ENCODE measurements at regions not wholly inside any gene's neighbourhood (a gene's known extent, or its start where the extent isn't known, plus 50 kb on each side); places are given as distances from the start of the nearest gene placed in this dataset.

- no peak overlapping the region for H3K27ac ChIP-seq (ENCODE audit: low read depth, low read length, poor library complexity, severe bottlenecking)
- H3K9me3 ChIP-seq (ENCODE audit: low read depth, low read length, poor library complexity, severe bottlenecking) = no peaks in the 10 kb centered on the region
- no peak overlapping the region for H3K4me3 ChIP-seq (ENCODE audit: low read depth, low read length, poor library complexity, severe bottlenecking)
- POLR2A ChIA-PET (ENCODE audit: low non-redundant PET) = no interaction called here
- H3K36me3 ChIP-seq (ENCODE audit: insufficient read depth, low read length, poor library complexity, severe bottlenecking) = no peaks in the 10 kb centered on the region
- BruUV-seq (replicated peaks) = no TSS peak
- no peak for TF ChIP-seq EZH2 (IDR thresholded peaks at IDR 0.05; ENCODE audit: borderline replicate concordance, low read depth, low read length, poor library complexity, severe bottlenecking)
- TF ChIP-seq CTCF (conservative IDR thresholded peaks at IDR 0.05; ENCODE audit: low read depth, low read length) = no peak
- no peaks in the 10 kb centered on the region for H3K27me3 ChIP-seq (replicated peaks; ENCODE audit: insufficient read depth, low read depth, low read length, poor library complexity)
- intact Hi-C loops (cut with micrococcal nuclease; ENCODE audit: unreplicated experiment) = no loop called here
- DNase-seq (ENCODE audit: low spot score) = no peak
- no peaks in the 10 kb centered on the region for H3K4me1 ChIP-seq (ENCODE audit: insufficient read depth, low read length, poor library complexity, severe bottlenecking)
- CTCF ChIA-PET = no interaction called here
These were observed 342.0 kb upstream of the ACVR2A start for GRCh38 chr2:147502711-147503290.

- CTCF ChIA-PET = no interaction called here
- no TSS peak for BruUV-seq (replicated peaks)
- intact Hi-C loops (cut with micrococcal nuclease; ENCODE audit: unreplicated experiment) = no loop called here
These were observed 342.9 kb upstream of the ACVR2A start for GRCh38 chr2:147501968-147502367.

GRCh38 chr2:147500819-147501395 lies 343.9 kb upstream of the ACVR2A start:
- Histone ChIP-seq H3K27me3 (replicated peaks; ENCODE audit: insufficient read depth, low read depth, low read length, poor library complexity) (no peaks in the 10 kb centered on the region), H3K36me3 (ENCODE audit: insufficient read depth, low read length, poor library complexity, severe bottlenecking) (no peaks in the 10 kb centered on the region), H3K4me3 (ENCODE audit: low read depth, low read length, poor library complexity, severe bottlenecking) (no peak overlapping the region), H3K4me1 (ENCODE audit: insufficient read depth, low read length, poor library complexity, severe bottlenecking) (no peaks in the 10 kb centered on the region), H3K9me3 (ENCODE audit: low read depth, low read length, poor library complexity, severe bottlenecking) (no peaks in the 10 kb centered on the region), H3K27ac (ENCODE audit: low read depth, low read length, poor library complexity, severe bottlenecking) (no peak overlapping the region)
- ChIA-PET CTCF (no interaction called here), POLR2A (ENCODE audit: low non-redundant PET) (no interaction called here)
- no peak for TF ChIP-seq EZH2 (IDR thresholded peaks at IDR 0.05; ENCODE audit: borderline replicate concordance, low read depth, low read length, poor library complexity, severe bottlenecking)
- TF ChIP-seq CTCF (conservative IDR thresholded peaks at IDR 0.05; ENCODE audit: low read depth, low read length) = no peak
- intact Hi-C loops (cut with micrococcal nuclease; ENCODE audit: unreplicated experiment) = no loop called here
- DNase-seq (ENCODE audit: low spot score) = no peak
- no TSS peak for BruUV-seq (replicated peaks)

More at GRCh38 chr2:147501968-147502367, 342.9 kb upstream of the ACVR2A start:
- Histone ChIP-seq H3K27ac (ENCODE audit: low read depth, low read length, poor library complexity, severe bottlenecking) (no peak overlapping the region), H3K9me3 (ENCODE audit: low read depth, low read length, poor library complexity, severe bottlenecking) (no peaks in the 10 kb centered on the region), H3K36me3 (ENCODE audit: insufficient read depth, low read length, poor library complexity, severe bottlenecking) (no peaks in the 10 kb centered on the region), H3K27me3 (replicated peaks; ENCODE audit: insufficient read depth, low read depth, low read length, poor library complexity) (no peaks in the 10 kb centered on the region), H3K4me3 (ENCODE audit: low read depth, low read length, poor library complexity, severe bottlenecking) (no peak overlapping the region), H3K4me1 (ENCODE audit: insufficient read depth, low read length, poor library complexity, severe bottlenecking) (no peaks in the 10 kb centered on the region)
- no peak for TF ChIP-seq EZH2 (IDR thresholded peaks at IDR 0.05; ENCODE audit: borderline replicate concordance, low read depth, low read length, poor library complexity, severe bottlenecking)
- POLR2A ChIA-PET (ENCODE audit: low non-redundant PET) = no interaction called here
- no peak for DNase-seq (ENCODE audit: low spot score)

GRCh38 chr2:147500229-147500628 lies 344.6 kb upstream of the ACVR2A start:
- CTCF ChIA-PET = no interaction called here
- no peaks in the 10 kb centered on the region for H3K4me1 ChIP-seq (ENCODE audit: insufficient read depth, low read length, poor library complexity, severe bottlenecking)
- H3K27me3 ChIP-seq (replicated peaks; ENCODE audit: insufficient read depth, low read depth, low read length, poor library complexity) = no peaks in the 10 kb centered on the region
- POLR2A ChIA-PET (ENCODE audit: low non-redundant PET) = no interaction called here
- no TSS peak for BruUV-seq (replicated peaks)
- DNase-seq (ENCODE audit: low spot score) = no peak
- no peaks in the 10 kb centered on the region for H3K36me3 ChIP-seq (ENCODE audit: insufficient read depth, low read length, poor library complexity, severe bottlenecking)
- TF ChIP-seq CTCF (conservative IDR thresholded peaks at IDR 0.05; ENCODE audit: low read depth, low read length) = no peak
- TF ChIP-seq EZH2 (IDR thresholded peaks at IDR 0.05; ENCODE audit: borderline replicate concordance, low read depth, low read length, poor library complexity, severe bottlenecking) = no peak
- no peak overlapping the region for H3K4me3 ChIP-seq (ENCODE audit: low read depth, low read length, poor library complexity, severe bottlenecking)
- H3K27ac ChIP-seq (ENCODE audit: low read depth, low read length, poor library complexity, severe bottlenecking) = no peak overlapping the region
- H3K9me3 ChIP-seq (ENCODE audit: low read depth, low read length, poor library complexity, severe bottlenecking) = no peaks in the 10 kb centered on the region
- intact Hi-C loops (cut with micrococcal nuclease; ENCODE audit: unreplicated experiment) = no loop called here
